HAP-1 (cell line): ENCODE measurements at regions not wholly inside any gene's neighbourhood (a gene's known extent, or its start where the extent isn't known, plus 50 kb on each side); places are given as distances from the start of the nearest gene placed in this dataset.

Experiments
- DNase-seq, 2 experiments: peaks; one replicate each; pipeline ENCODE4 v3.0.0-alpha.2; 2016 to 2020; ENCODE audit warnings: low spot score in 2 of 2
- H3K27me3 ChIP-seq: fragments of 250-450 bp; sonication (Bioruptor Pico); 2 replicates; pipeline ENCODE4 v1.5.1; 2020; ENCODE audit warnings: low read depth, mild to moderate bottlenecking, moderate library complexity
- H3K36me3 ChIP-seq: fragments of 250-450 bp; sonication (Bioruptor Pico); replicated peaks from 2 replicates; pipeline ENCODE4 v1.5.1; 2020; ENCODE audit warnings: mild to moderate bottlenecking
- H3K4me1 ChIP-seq: fragments of 250-450 bp; sonication (Bioruptor Pico); 2 replicates; pipeline ENCODE4 v1.5.1; 2020; ENCODE audit warnings: mild to moderate bottlenecking
- H3K4me3 ChIP-seq: fragments of 250-450 bp; sonication (Bioruptor Pico); 2 replicates; pipeline ENCODE4 v1.5.1; 2020; ENCODE audit warnings: mild to moderate bottlenecking, moderate library complexity
- H3K9me3 ChIP-seq: fragments of 250-450 bp; sonication (Bioruptor Pico); 2 replicates; pipeline ENCODE4 v1.5.1; 2020; ENCODE audit warnings: mild to moderate bottlenecking, moderate library complexity
- in situ Hi-C: fragments of 300-500 bp; cut with MboI; formaldehyde crosslinking; loops from 3 replicates; pipeline ENCODE4 v1.14.3; 2020; ENCODE audit warnings: low sequenced_read_pairs, inconsistent platforms, mixed read lengths

DNA sequence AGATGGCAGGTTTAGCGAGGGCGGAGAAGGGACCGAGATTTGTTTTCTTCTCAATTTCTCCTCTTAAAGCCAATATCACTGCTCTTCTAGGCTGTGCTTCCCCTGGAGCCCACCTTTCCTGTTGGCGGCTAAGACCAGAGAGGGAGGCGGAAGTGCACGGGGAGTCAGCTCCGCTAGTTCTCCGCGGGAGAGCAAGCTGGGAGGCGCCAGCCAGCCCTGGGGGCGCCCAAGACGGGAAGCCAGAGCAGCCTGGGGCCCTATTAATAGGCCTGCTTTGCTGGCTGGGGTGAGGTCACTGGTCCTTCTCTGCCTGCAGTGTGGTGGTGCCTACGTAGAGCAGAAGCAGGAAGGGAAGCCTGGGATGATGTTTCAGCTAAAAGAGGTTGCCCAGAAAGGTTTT, 61.6 kb downstream of the LSM5 start:
- in situ Hi-C loops = no loop called here
- DNase-seq = no peak
- no peaks in the 10 kb centered on the region; the same call in 1 of the 2 replicates for H3K27me3 ChIP-seq
- H3K4me3 ChIP-seq = no peak overlapping the region
- no peaks in the 10 kb centered on the region for H3K36me3 ChIP-seq
- H3K4me1 ChIP-seq = no peaks in the 10 kb centered on the region
- no peaks in the 10 kb centered on the region for H3K9me3 ChIP-seq

DNA sequence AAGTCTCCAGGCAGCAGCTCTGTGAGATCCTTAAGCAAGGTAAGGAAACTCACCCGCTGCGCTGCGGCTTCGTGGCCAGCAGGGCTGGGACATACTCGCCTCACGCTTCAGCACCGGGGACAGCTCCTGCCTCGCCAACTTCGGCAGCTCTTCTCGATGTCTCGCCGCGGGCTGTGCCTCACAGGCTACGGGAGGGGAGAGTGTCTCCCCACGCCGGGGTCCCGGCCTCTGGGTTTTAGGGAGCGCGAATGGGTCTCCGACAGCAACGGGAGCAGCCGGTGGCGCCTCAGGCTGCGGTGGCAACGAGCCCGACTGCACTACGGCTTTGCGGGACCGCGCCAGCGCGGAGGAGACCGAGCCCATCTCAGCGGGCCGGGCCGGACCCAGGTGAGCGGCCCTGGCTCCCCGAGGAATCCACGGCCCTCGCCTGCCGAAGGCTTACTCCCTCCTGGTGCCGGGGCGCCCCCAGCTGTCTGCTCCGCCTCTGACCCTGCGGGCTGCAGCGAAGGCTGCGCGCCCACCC, 62.4 kb downstream of the LSM5 start:
- no peak overlapping the region for H3K4me3 ChIP-seq
- in situ Hi-C loops = no loop called here
- no peaks in the 10 kb centered on the region for H3K36me3 ChIP-seq
- H3K9me3 ChIP-seq = no peaks in the 10 kb centered on the region
- no peaks in the 10 kb centered on the region; the same call in 1 of the 2 replicates for H3K27me3 ChIP-seq
- H3K4me1 ChIP-seq = no peaks in the 10 kb centered on the region
- peak; percentile 52 to 87 for DNase-seq

DNA sequence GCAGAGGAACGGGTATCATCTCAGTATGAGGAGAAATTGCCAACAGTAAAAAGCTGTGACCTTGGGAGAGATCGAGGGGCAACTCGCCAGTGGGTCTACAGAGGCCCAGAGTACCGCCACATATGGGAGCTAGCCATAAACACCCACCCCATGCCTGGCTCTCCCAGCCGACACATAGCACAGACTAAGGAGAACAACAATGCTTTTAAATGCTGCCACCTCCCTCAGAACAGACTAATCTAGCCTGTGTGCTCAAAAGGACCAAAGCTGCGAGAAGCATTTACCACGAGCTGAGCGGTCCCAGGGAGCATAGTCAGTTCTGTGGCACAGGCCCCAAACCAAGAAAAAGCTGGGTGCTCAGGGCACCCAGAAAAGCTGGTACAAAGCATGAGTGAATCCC, 73.3 kb downstream of the LSM5 start:
- Histone ChIP-seq H3K27me3 (peaks cover 4% of the 10 kb centered on the region; the same call in 1 of the 2 replicates), H3K4me3 (no peak overlapping the region), H3K9me3 (no peaks in the 10 kb centered on the region), H3K36me3 (no peaks in the 10 kb centered on the region), H3K4me1 (no peaks in the 10 kb centered on the region)
- in situ Hi-C loops = no loop called here
- no peak for DNase-seq

DNA sequence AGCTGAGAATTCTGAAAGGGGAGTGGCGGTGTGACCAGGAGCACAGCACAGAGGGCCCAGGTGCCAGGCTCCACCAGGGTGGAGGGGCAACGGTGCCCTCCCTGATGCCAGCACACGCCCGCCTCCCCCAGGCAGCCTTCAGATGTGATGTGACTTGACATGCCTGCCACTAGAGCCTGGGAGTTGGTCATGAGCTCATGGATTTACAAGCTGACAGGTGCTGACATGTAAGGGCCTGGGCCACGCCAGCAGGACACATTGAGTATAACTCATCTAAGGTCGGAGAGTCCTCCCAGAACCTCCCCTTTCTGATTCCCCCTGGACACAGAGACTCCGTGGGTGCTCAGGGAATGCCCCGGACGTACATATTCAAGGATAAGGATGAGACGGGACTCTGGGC, 74.2 kb downstream of the LSM5 start:
- no peak overlapping the region for H3K4me3 ChIP-seq
- in situ Hi-C loops = no loop called here
- DNase-seq = no peak
- H3K36me3 ChIP-seq = no peaks in the 10 kb centered on the region
- H3K4me1 ChIP-seq = no peaks in the 10 kb centered on the region
- H3K27me3 ChIP-seq = peaks cover 4% of the 10 kb centered on the region; the same call in 1 of the 2 replicates
- H3K9me3 ChIP-seq = no peaks in the 10 kb centered on the region

GRCh38 chr7:32415519-32415918, 74.7 kb downstream of the LSM5 start:
- no peak overlapping the region for H3K4me3 ChIP-seq
- no peaks in the 10 kb centered on the region for H3K36me3 ChIP-seq
- no peak for DNase-seq
- in situ Hi-C loops = no loop called here
- no peaks in the 10 kb centered on the region for H3K9me3 ChIP-seq
- peaks cover 4% of the 10 kb centered on the region; the same call in 1 of the 2 replicates for H3K27me3 ChIP-seq
- no peaks in the 10 kb centered on the region for H3K4me1 ChIP-seq

DNA sequence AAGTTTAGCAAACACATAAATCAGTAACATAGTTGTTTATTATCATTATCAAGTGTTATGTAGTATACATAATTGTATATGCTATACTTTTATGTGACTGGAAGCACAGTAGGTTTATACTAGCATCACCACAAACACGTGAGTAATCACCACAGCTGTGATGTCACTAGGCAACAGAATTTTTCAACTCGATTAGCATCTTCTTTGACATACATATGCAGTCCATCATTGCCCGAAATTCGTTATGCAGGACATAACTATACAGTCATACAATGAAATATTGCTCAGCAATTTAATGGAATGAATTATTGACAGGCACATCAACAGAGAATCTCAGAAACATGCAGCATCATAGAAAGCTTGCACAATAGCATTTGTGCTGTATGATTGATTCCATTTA, 77.7 kb downstream of the LSM5 start:
- in situ Hi-C loops = no loop called here
- no peak for DNase-seq
- no peaks in the 10 kb centered on the region for H3K4me1 ChIP-seq
- H3K36me3 ChIP-seq = no peaks in the 10 kb centered on the region
- H3K4me3 ChIP-seq = no peak overlapping the region
- no peaks in the 10 kb centered on the region for H3K9me3 ChIP-seq
- H3K27me3 ChIP-seq = peaks cover 4% of the 10 kb centered on the region; the same call in 1 of the 2 replicates

DNA sequence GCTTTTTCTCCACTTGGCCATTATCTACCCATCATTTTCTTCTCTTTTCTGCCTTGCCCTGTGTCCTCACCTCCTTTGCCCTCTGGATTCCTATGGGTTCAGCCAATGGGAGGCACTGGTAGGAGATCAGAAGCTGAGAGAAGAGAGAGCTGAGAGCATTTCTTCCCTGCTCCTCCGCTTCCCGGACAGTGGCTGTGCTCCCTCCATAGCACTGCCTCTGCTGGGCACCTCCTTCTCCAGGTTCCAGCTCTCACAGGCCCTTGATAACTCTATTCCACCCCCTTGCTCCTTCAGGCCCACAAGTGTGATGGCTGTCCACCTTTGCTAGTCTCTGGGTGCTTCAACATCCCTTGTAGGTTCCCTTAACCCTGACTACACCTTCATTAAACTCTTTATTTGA, 79.6 kb downstream of the LSM5 start:
- no peaks in the 10 kb centered on the region for H3K36me3 ChIP-seq
- peaks cover 4% of the 10 kb centered on the region; the same call in 1 of the 2 replicates for H3K27me3 ChIP-seq
- in situ Hi-C loops = no loop called here
- H3K4me3 ChIP-seq = no peak overlapping the region
- H3K4me1 ChIP-seq = no peaks in the 10 kb centered on the region
- H3K9me3 ChIP-seq = no peaks in the 10 kb centered on the region
- DNase-seq = no peak

DNA sequence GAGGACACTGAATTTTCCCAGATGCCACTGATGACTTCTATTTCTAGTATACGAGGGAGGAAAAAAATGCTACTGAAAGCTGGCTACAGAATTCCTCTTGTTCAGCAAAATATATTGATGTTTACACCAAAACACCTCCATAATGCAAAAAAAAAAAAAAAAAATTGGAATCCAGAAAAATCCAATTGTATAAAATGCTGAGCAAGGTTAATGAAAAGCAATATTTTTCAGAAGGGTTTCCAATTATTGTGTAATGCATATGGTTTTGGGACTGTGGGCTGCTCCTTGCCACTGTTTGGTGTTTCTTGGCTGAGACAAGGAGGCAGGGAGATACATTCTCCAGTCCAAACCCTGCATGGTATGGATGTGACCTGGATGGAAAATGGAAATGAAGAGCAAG, 83.8 kb downstream of the LSM5 start:
- Histone ChIP-seq H3K9me3 (no peaks in the 10 kb centered on the region), H3K27me3 (no peaks in the 10 kb centered on the region), H3K4me1 (no peaks in the 10 kb centered on the region), H3K36me3 (no peaks in the 10 kb centered on the region), H3K4me3 (no peak overlapping the region)
- in situ Hi-C loops = no loop called here
- no peak for DNase-seq

- H3K9me3 ChIP-seq = no peaks in the 10 kb centered on the region
- no peaks in the 10 kb centered on the region for H3K27me3 ChIP-seq
- H3K36me3 ChIP-seq = no peaks in the 10 kb centered on the region
- in situ Hi-C loops = no loop called here
- no peak for DNase-seq
- H3K4me1 ChIP-seq = no peaks in the 10 kb centered on the region
- no peak overlapping the region for H3K4me3 ChIP-seq
Measured at GRCh38 chr7:32403463-32404229, 86.5 kb downstream of the LSM5 start.

GRCh38 chr7:32400676-32401075, 89.5 kb downstream of the LSM5 start:
- no peak overlapping the region for H3K4me3 ChIP-seq
- in situ Hi-C loops = no loop called here
- no peaks in the 10 kb centered on the region for H3K9me3 ChIP-seq
- no peaks in the 10 kb centered on the region for H3K36me3 ChIP-seq
- DNase-seq = no peak
- no peaks in the 10 kb centered on the region for H3K27me3 ChIP-seq
- no peaks in the 10 kb centered on the region for H3K4me1 ChIP-seq

DNA sequence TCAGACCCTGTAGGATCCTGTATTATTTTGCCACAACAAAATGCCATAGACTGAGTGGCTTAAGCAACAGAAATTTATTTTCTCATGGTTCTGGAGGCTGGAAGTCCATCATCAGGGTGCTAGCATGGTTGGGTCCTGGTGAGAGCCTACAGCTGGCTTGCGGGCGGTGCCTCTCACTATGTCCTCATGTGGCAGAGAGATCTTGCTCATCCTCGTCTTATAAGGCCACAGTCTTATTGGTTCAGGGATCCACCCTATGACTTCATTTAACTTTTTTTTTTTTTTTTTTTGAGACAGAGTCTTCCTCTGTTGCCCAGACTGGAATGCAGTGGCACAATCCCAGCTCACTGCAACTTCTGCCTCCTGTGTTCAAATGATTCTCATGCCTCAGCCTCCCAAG, 90.9 kb downstream of the LSM5 start:
- Histone ChIP-seq H3K4me1 (no peaks in the 10 kb centered on the region), H3K27me3 (no peaks in the 10 kb centered on the region), H3K4me3 (no peak overlapping the region), H3K36me3 (no peaks in the 10 kb centered on the region), H3K9me3 (no peaks in the 10 kb centered on the region)
- DNase-seq = no peak
- in situ Hi-C loops = no loop called here

DNA sequence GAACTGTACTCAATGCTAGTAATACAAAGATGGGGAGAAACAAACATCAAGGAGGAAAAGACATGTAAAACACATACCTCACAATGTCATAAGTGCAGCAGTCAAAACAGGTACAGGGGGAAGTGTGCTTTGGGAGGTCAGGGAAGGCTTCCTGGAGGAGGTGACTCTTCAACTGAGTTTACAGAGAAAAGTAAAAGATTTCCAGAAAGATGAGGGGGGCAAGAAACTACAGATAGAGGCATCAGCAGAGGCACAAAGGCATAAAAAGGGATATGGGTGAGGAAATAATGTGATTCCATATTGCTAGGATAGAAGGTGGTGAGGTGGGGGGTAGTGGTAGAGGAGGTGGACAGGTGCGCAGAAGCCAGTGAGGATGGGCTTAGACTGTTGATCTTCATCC, 95.0 kb downstream of the LSM5 start:
- Histone ChIP-seq H3K27me3 (no peaks in the 10 kb centered on the region), H3K9me3 (no peaks in the 10 kb centered on the region), H3K4me1 (no peaks in the 10 kb centered on the region), H3K36me3 (no peaks in the 10 kb centered on the region), H3K4me3 (no peak overlapping the region)
- DNase-seq = no peak
- in situ Hi-C loops = no loop called here

- no peak for DNase-seq
- no peaks in the 10 kb centered on the region for H3K27me3 ChIP-seq
- H3K36me3 ChIP-seq = no peaks in the 10 kb centered on the region
- in situ Hi-C loops = no loop called here
- no peaks in the 10 kb centered on the region for H3K9me3 ChIP-seq
- no peaks in the 10 kb centered on the region for H3K4me1 ChIP-seq
- no peak overlapping the region for H3K4me3 ChIP-seq
Measured at GRCh38 chr7:32393861-32394260, 96.3 kb downstream of the LSM5 start.

- in situ Hi-C loops = no loop called here
- no peaks in the 10 kb centered on the region for H3K27me3 ChIP-seq
- no peaks in the 10 kb centered on the region for H3K9me3 ChIP-seq
- H3K4me1 ChIP-seq = no peaks in the 10 kb centered on the region
- no peak for DNase-seq
- H3K4me3 ChIP-seq = no peak overlapping the region
- no peaks in the 10 kb centered on the region for H3K36me3 ChIP-seq
Measured at GRCh38 chr7:32390210-32390609, 100.0 kb downstream of the LSM5 start.
